Body of pancreas (tissue), 4 donors: ENCODE measurements at regions not wholly inside any gene's neighbourhood (a gene's known extent, or its start where the extent isn't known, plus 50 kb on each side); places are given as distances from the start of the nearest gene placed in this dataset.

Experiments
- ATAC-seq: fragments of 150-250 bp; one replicate; pipeline ENCODE4 v1.9.1; 2016
- DNase-seq, 4 donors: peaks; one replicate each; pipeline ENCODE4 v3.0.0-alpha.2; 2019
- H3K27ac ChIP-seq, 4 donors: fragments of 200-600 bp; sonication (generic); 1 replicate in 3 of 4; 2 replicates in 1 of 4; pipeline versions ENCODE4 v1.5.1 to v1.6.1; 2016 to 2019; ENCODE audit warnings: mild to moderate bottlenecking in 1 of 4, mixed read lengths in 1 of 4, moderate library complexity in 1 of 4
- H3K27me3 ChIP-seq, 2 donors: fragments of 200-600 bp; sonication (generic); one replicate each; pipeline ENCODE4 v1.6.0; 2016; ENCODE audit warnings: mild to moderate bottlenecking in 1 of 2
- H3K36me3 ChIP-seq, 2 donors: fragments of 200-600 bp; sonication (generic); replicated peaks in 1 of 2; 2 replicates each; pipeline ENCODE4 v1.5.1; 2016; ENCODE audit warnings: low read depth in 2 of 2; ENCODE audit not compliant: insufficient read depth in 1 of 2
- H3K4me1 ChIP-seq: fragments of 200-600 bp; sonication (generic); one replicate; pipeline ENCODE4 v1.6.0; 2016
- H3K4me3 ChIP-seq, 2 donors: fragments of 200-600 bp; sonication (generic); 1 replicate in 1 of 2; 2 replicates in 1 of 2; pipeline ENCODE4 v1.5.1; 2016 to 2019
- H3K9me3 ChIP-seq, 3 donors: fragments of 200-600 bp; sonication (generic); 1 replicate in 2 of 3; 2 replicates in 1 of 3; pipeline ENCODE4 v1.5.1; 2016
- POLR2A ChIP-seq, 3 donors: fragments of 450-650 bp; IDR thresholded peaks; one replicate each; pipeline ENCODE4 v1.6.1; 2016; ENCODE audit warnings: antibody characterized with exemption in 3 of 3, mild to moderate bottlenecking in 2 of 3
- WGBS, 2 donors: methylation state at CpG; one replicate each; pipeline ENCODE4 v1.1.5; 2017; 5-methylcytosine and 5-hydroxymethylcytosine counted together
- intact Hi-C: fragments of 100-400 bp; cut with DNase I; formaldehyde crosslinking; loops from one replicate; pipeline ENCODE4 v1.15.1; 2023
- TF ChIP-seq, protein P1 (sequence below), 7 experiments: fragments of 450-650 bp in 4 of 7; fragments of 200-600 bp in 3 of 7; sonication (generic) in 3 of 7; IDR thresholded peaks; one replicate each; pipeline ENCODE4 v1.5.1; 2016 to 2019; ENCODE audit warnings: antibody characterized with exemption in 7 of 7

DNA sequence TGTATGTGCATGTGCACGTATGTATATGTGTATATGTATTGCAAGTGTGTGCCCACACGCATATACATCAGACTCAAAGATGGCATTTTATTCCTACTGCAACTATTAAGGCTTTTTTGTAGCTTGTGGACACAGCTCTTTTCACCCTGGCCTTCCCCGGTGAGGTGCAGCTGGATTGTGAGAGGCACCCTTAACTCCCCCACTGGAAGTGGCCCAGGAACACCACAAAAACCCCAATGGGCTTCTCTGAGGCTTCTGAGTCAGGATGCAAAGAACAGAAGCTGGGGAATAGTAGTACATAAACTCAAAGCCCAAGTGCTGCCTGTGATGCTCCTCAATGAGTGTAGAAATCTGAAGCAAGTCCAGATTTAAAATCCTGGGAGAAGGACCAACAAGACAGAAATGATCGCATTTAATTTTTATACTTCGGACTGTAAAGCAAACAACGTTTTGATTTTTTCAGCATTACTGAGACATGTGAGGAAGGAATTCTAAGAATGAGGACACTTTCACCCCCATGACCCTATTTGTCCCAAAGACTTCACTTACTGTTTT is 369.2 kb upstream of the MGMT start:
- no peak for TF ChIP-seq POLR2A (IDR thresholded peaks at IDR 0.05)
- TF ChIP-seq, protein P1, sequence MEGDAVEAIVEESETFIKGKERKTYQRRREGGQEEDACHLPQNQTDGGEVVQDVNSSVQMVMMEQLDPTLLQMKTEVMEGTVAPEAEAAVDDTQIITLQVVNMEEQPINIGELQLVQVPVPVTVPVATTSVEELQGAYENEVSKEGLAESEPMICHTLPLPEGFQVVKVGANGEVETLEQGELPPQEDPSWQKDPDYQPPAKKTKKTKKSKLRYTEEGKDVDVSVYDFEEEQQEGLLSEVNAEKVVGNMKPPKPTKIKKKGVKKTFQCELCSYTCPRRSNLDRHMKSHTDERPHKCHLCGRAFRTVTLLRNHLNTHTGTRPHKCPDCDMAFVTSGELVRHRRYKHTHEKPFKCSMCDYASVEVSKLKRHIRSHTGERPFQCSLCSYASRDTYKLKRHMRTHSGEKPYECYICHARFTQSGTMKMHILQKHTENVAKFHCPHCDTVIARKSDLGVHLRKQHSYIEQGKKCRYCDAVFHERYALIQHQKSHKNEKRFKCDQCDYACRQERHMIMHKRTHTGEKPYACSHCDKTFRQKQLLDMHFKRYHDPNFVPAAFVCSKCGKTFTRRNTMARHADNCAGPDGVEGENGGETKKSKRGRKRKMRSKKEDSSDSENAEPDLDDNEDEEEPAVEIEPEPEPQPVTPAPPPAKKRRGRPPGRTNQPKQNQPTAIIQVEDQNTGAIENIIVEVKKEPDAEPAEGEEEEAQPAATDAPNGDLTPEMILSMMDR (IDR thresholded peaks at IDR 0.05) = no peak

DNA sequence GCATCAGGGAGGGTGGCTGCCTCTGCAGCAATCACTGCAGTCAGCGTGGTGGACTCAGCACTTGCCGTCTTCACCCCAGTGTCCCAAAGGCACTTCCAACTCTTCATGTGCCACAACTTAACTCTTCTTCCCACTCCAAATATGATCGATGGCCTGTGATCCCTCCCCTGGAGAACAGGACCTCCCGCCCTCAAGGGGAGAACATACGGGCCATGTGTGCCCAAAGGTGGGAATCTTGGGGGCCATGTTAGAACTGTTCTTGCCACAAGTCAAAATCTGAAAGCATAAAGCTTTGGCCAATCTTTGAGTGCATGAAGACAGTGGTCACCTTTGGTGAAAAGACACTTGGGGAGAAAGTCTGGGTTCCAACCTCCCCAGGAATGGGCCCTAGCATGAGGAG is 368.5 kb upstream of the MGMT start:
- no peak for DNase-seq
- TF ChIP-seq, protein P1 (IDR thresholded peaks at IDR 0.05) = no peak
- TF ChIP-seq POLR2A (IDR thresholded peaks at IDR 0.05) = no peak
- no peaks in the 10 kb centered on the region for H3K36me3 ChIP-seq
- H3K4me1 ChIP-seq = peaks cover 8% of the 10 kb centered on the region
- WGBS, 2 donors = 81 to 86% methylated on average over 5 of the region's 5 CpGs
- ATAC-seq = no peak
- H3K27ac ChIP-seq = no peak overlapping the region
- intact Hi-C loops = no loop called here
- H3K4me3 ChIP-seq = no peak overlapping the region
- H3K27me3 ChIP-seq = no peaks in the 10 kb centered on the region
- no peaks in the 10 kb centered on the region for H3K9me3 ChIP-seq

More for the DNA sequence above, 369.2 kb upstream of the MGMT start:
- H3K27ac ChIP-seq = no peak overlapping the region
- H3K36me3 ChIP-seq = no peaks in the 10 kb centered on the region
- WGBS, 2 donors = 61 to 65% methylated on average over 6 of the region's 6 CpGs
- H3K4me3 ChIP-seq = no peak overlapping the region
- intact Hi-C loops = no loop called here
- no peak for ATAC-seq
- H3K27me3 ChIP-seq = no peaks in the 10 kb centered on the region
- no peaks in the 10 kb centered on the region for H3K9me3 ChIP-seq
- H3K4me1 ChIP-seq = peaks cover 8% of the 10 kb centered on the region
- DNase-seq = no peak

DNA sequence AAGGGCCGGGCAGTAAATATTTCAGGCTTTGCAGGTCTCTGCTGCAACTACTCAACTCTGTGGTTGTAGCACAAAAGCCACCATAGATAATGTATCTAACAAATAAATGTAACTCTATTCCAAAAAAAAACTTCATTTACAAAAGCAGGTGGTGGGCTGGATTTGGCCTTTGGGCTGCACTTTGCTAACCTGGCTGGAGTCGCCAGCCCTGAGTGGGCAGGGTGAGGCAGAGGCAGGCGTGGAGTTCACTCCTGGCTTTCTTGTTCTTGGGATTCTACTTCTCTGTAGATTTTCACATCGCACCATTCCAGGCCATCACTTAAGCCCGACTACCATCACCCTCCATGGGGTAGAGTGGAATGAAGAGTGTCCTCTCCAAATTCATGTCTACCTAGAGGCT is 367.6 kb upstream of the MGMT start:
- 79 to 83% methylated on average over 5 of the region's 5 CpGs for WGBS, 2 donors
- no peak for DNase-seq

DNA sequence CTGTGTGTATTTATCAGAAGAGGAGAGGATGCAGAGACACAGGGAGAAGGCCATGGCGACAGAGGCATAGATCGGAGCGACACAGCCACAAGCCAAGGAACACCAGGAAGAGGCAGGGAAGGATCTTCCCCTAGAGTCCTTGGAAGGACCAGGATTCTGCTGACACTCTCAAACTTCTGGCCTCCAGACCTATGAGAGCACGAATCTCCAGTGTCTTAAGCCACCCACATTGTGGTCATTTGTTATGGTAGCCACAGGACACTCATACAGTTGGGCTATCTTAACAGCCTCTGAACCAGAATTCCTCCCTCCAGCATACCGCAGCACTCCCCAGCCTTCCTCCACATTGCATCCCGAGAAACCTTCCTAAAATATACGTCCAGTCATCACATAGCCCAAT is 367.0 kb upstream of the MGMT start:
- Histone ChIP-seq H3K27me3 (no peaks in the 10 kb centered on the region), H3K4me1 (peaks cover 8% of the 10 kb centered on the region), H3K4me3 (no peak overlapping the region), H3K9me3 (no peaks in the 10 kb centered on the region), H3K36me3 (no peaks in the 10 kb centered on the region), H3K27ac (no peak overlapping the region)
- DNase-seq = no peak
- intact Hi-C loops = no loop called here
- no peak for ATAC-seq
- WGBS, 2 donors = 83 to 85% methylated on average over 7 of the region's 7 CpGs
- TF ChIP-seq POLR2A (IDR thresholded peaks at IDR 0.05) = no peak
- TF ChIP-seq, protein P1 (IDR thresholded peaks at IDR 0.05) = no peak

More for the DNA sequence above, 367.6 kb upstream of the MGMT start:
- H3K27me3 ChIP-seq = no peaks in the 10 kb centered on the region
- no peak overlapping the region for H3K4me3 ChIP-seq
- intact Hi-C loops = no loop called here
- no peak for ATAC-seq
- no peaks in the 10 kb centered on the region for H3K36me3 ChIP-seq
- H3K4me1 ChIP-seq = peaks cover 8% of the 10 kb centered on the region
- no peak for TF ChIP-seq POLR2A (IDR thresholded peaks at IDR 0.05)
- TF ChIP-seq, protein P1 (IDR thresholded peaks at IDR 0.05) = no peak
- no peaks in the 10 kb centered on the region for H3K9me3 ChIP-seq
- no peak overlapping the region for H3K27ac ChIP-seq

DNA sequence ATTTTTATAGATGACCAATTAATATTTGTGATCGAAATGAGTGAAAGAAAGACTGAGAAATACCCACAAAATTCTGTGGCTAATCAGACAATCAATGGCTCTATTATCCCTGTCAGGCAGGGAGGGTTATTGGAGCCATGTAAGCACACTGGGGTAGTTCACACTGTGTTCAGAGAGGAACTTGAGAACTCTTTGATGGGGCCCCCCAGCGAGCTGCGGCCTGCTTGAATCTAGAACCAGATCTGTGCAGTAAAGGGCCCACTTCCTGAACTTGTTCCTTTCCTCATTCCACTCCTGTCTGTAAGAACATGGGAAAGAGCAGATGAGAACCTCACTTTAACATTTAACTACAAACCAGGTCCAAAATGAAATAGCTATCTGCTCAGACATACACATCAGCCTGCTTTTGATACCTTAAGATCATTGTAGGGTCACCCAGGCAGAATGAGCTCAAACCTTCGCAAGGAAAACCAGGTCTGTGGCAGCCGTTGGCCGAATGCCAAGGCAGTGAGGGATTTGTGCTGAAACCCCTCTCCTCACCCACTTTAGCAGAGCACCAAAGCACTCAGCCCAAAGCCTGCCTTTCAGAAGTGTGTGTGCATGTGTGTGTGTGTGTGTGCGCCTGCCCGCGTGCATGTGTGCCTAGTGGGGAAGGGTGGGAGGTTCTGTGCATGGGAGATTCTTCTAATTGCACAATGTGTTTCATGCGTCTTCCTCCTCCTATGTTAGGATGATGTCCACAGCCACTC is 365.6 kb upstream of the MGMT start:
- ATAC-seq = no peak
- intact Hi-C loops = no loop called here
- Histone ChIP-seq H3K27ac (no peak overlapping the region), H3K4me3 (no peak overlapping the region), H3K4me1 (peaks cover 3% of the 10 kb centered on the region), H3K36me3 (no peaks in the 10 kb centered on the region), H3K27me3 (no peaks in the 10 kb centered on the region), H3K9me3 (no peaks in the 10 kb centered on the region)
- TF ChIP-seq, protein P1 (IDR thresholded peaks at IDR 0.05) = no peak
- TF ChIP-seq POLR2A (IDR thresholded peaks at IDR 0.05) = no peak
- no peak for DNase-seq
- WGBS, 2 donors = 53 to 68% methylated on average over 8 to 10 of the region's 10 CpGs
